GM23248 (cell line): ENCODE measurements at regions not wholly inside any gene's neighbourhood (a gene's known extent, or its start where the extent isn't known, plus 50 kb on each side); places are given as distances from the start of the nearest gene placed in this dataset.

ENCODE experiments used
- DNase-seq: peaks from one replicate; pipeline ENCODE4 v3.0.0-alpha.2; 2015
- H2AFZ ChIP-seq: fragments of 200-600 bp; sonication (generic); 2 replicates; pipeline ENCODE4 v1.6.1; 2016; ENCODE audit warnings: antibody characterized with exemption
- H3F3A ChIP-seq: fragments of 200-600 bp; sonication (generic); 2 replicates; pipeline ENCODE4 v1.6.1; 2016; ENCODE audit warnings: mild to moderate bottlenecking, antibody characterized with exemption, mixed run types; ENCODE audit not compliant: insufficient read depth
- H3K27ac ChIP-seq: fragments of 200-600 bp; sonication (generic); 2 replicates; pipeline ENCODE4 v1.5.1; 2016; ENCODE audit warnings: mild to moderate bottlenecking
- H3K27me3 ChIP-seq: fragments of 200-600 bp; sonication (generic); replicated peaks from 2 replicates; pipeline ENCODE4 v1.6.1; 2016; ENCODE audit warnings: mild to moderate bottlenecking; ENCODE audit not compliant: insufficient read depth
- H3K36me3 ChIP-seq: fragments of 200-600 bp; sonication (generic); 2 replicates; pipeline ENCODE4 v1.6.1; 2016; ENCODE audit warnings: low read depth, mild to moderate bottlenecking
- H3K4me1 ChIP-seq: fragments of 200-600 bp; sonication (generic); 2 replicates; pipeline ENCODE4 v1.6.1; 2016; ENCODE audit warnings: mild to moderate bottlenecking; ENCODE audit not compliant: insufficient read depth
- H3K4me2 ChIP-seq: fragments of 200-600 bp; sonication (generic); one replicate; pipeline ENCODE4 v1.6.1; 2016; ENCODE audit warnings: mild to moderate bottlenecking; ENCODE audit not compliant: unreplicated experiment
- H3K4me3 ChIP-seq: fragments of 200-600 bp; sonication (generic); 2 replicates; pipeline ENCODE4 v1.5.1; 2016; ENCODE audit warnings: mild to moderate bottlenecking
- H3K79me2 ChIP-seq: fragments of 200-600 bp; sonication (generic); 2 replicates; pipeline ENCODE4 v1.6.1; 2016; ENCODE audit warnings: mild to moderate bottlenecking; ENCODE audit not compliant: insufficient read depth
- H3K9ac ChIP-seq: fragments of 200-600 bp; sonication (generic); 2 replicates; pipeline ENCODE4 v1.6.1; 2016; ENCODE audit warnings: mild to moderate bottlenecking
- H3K9me2 ChIP-seq: fragments of 200-600 bp; sonication (generic); 2 replicates; pipeline ENCODE4 v1.6.1; 2016; ENCODE audit warnings: mixed run types, mild to moderate bottlenecking, moderate library complexity; ENCODE audit not compliant: insufficient read depth
- H3K9me3 ChIP-seq: fragments of 200-600 bp; sonication (generic); one replicate; pipeline ENCODE4 v1.6.1; 2017; ENCODE audit warnings: low read depth
- H4K20me1 ChIP-seq: fragments of 200-600 bp; sonication (generic); 2 replicates; pipeline ENCODE4 v1.6.0; 2016; ENCODE audit not compliant: insufficient read depth
- EZH2 ChIP-seq: fragments of 200-600 bp; sonication (generic); IDR thresholded peaks from 2 replicates; pipeline ENCODE4 v1.6.1; 2018; ENCODE audit warnings: antibody characterized with exemption, mild to moderate bottlenecking; ENCODE audit not compliant: insufficient read depth, poor library complexity, severe bottlenecking
- EZH2phosphoT487 ChIP-seq: fragments of 200-600 bp; sonication (generic); IDR thresholded peaks from 2 replicates; pipeline ENCODE4 v1.6.1; 2018; ENCODE audit warnings: antibody characterized with exemption, moderate library complexity, mild to moderate bottlenecking, low read depth; ENCODE audit not compliant: insufficient read depth
- WGBS, 2 experiments: methylation state at CpG; one replicate each; pipeline ENCODE4 v1.1.6; 2015 to 2017; ENCODE audit warnings: low lambda C conversion rate in 2 of 2, low coverage in 1 of 2; ENCODE audit errors: missing lambda C conversion rate in 2 of 2; 5-methylcytosine and 5-hydroxymethylcytosine counted together
- in situ Hi-C: fragments of 300-500 bp; cut with MboI; formaldehyde crosslinking; loops from 2 replicates; pipeline ENCODE4 v1.15.0; 2020

DNA sequence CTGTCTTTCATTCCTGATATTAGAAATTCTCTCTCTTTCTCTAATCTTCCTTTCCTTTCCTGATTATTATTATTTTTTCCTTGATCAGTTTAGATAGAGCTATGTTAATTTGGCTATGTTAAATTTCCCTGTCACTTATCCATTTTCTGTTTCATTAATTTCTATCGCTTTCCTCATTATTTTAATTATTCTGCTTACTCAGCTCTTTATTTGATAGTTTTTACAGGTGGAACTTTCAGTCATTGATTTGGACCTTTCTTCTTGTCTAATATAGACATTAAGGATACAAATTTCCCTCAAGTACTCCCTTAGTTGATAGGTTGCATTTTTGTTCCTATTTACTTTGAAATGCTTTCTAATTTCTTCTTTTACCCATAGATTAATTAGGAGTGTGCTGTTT lies 442.3 kb downstream of the CDH26 start:
- no peaks in the 10 kb centered on the region for H3K27me3 ChIP-seq
- no peaks in the 10 kb centered on the region for H3K79me2 ChIP-seq
- no peaks in the 10 kb centered on the region for H3K4me1 ChIP-seq
- no peak overlapping the region for H3K4me2 ChIP-seq
- no peak overlapping the region for H3K9ac ChIP-seq
- TF ChIP-seq EZH2 (no peak), EZH2phosphoT487 (no peak)
- no peaks in the 10 kb centered on the region for H3K9me3 ChIP-seq
- DNase-seq, result no peak
- no peak overlapping the region for H3K4me3 ChIP-seq
- 53 to 78% methylated on average over 1 of the region's 1 CpG for WGBS, 2 experiments
- in situ Hi-C loops, result no loop called here
- no peak overlapping the region for H2AFZ ChIP-seq
- no peak overlapping the region for H3K27ac ChIP-seq
- H3K9me2 ChIP-seq, result no peaks in the 10 kb centered on the region
- H3K36me3 ChIP-seq, result no peaks in the 10 kb centered on the region
- H3F3A ChIP-seq, result no peaks in the 10 kb centered on the region
- H4K20me1 ChIP-seq, result no peaks in the 10 kb centered on the region

DNA sequence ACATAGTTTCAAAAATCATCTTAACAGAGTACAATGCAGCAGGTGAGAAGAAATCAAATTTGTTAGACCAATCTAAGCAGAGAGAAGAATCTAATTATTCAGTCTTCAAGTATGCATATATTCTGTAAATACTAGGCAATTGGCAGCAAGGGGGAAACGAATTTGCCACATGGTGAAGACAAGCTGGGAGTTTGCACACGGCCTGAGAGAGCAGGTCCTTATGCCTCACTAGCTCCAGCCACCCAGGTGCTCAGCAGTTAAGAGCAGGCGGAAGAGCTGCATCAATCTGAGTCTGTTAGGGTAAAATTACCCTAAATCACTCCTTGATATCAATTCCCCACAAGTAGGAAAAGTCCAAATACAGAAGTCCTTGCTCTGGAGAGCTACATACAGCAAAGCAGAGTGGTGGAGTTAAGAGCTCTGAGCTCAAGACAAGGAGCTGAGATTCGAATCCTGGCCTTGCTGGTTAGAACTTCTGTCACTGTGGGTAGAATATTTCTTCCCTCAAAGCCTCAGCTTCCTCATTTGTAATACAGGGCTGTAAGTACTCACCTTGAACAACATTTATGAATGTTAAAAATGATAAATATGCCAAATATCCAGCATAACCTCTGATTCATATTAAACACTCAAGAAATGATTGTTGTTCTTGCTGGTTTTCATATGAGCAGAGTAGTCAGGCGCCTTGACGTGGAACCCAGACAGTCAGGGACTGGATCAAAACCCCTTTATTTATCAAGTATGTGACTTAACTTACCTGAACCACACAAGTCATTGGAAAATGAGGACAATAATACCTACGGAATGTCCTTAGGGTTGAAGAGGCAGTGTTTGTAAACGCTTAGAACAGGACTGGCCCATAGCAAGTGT lies 444.2 kb downstream of the CDH26 start:
- no peaks in the 10 kb centered on the region for H3K36me3 ChIP-seq
- H4K20me1 ChIP-seq, result no peaks in the 10 kb centered on the region
- no peaks in the 10 kb centered on the region for H3K4me1 ChIP-seq
- DNase-seq, result no peak
- H3K9me3 ChIP-seq, result no peaks in the 10 kb centered on the region
- no peak overlapping the region for H3K4me3 ChIP-seq
- no peak overlapping the region for H3K27ac ChIP-seq
- no peak overlapping the region for H3K4me2 ChIP-seq
- in situ Hi-C loops, result no loop called here
- WGBS, 2 experiments, result 31 to 33% methylated on average over 8 of the region's 8 CpGs
- TF ChIP-seq EZH2, result no peak
- no peak for TF ChIP-seq EZH2phosphoT487
- no peaks in the 10 kb centered on the region for H3K79me2 ChIP-seq
- H3K9ac ChIP-seq, result no peak overlapping the region
- H3K27me3 ChIP-seq, result no peaks in the 10 kb centered on the region
- H3F3A ChIP-seq, result no peaks in the 10 kb centered on the region
- no peaks in the 10 kb centered on the region for H3K9me2 ChIP-seq
- no peak overlapping the region for H2AFZ ChIP-seq

GRCh38 chr20:60403105-60403741 lies 445.0 kb downstream of the CDH26 start:
- Histone ChIP-seq H3K4me2 (no peak overlapping the region), H3K4me3 (no peak overlapping the region), H3K27me3 (no peaks in the 10 kb centered on the region), H3K9me2 (no peaks in the 10 kb centered on the region), H3K79me2 (no peaks in the 10 kb centered on the region), H3K4me1 (no peaks in the 10 kb centered on the region), H2AFZ (no peak overlapping the region), H3K27ac (no peak overlapping the region), H3K9me3 (no peaks in the 10 kb centered on the region), H4K20me1 (no peaks in the 10 kb centered on the region), H3F3A (no peaks in the 10 kb centered on the region), H3K9ac (no peak overlapping the region), H3K36me3 (no peaks in the 10 kb centered on the region)
- in situ Hi-C loops, result no loop called here
- DNase-seq, result no peak
- no peak for TF ChIP-seq EZH2phosphoT487
- no peak for TF ChIP-seq EZH2
- WGBS, 2 experiments, result 33% methylated on average over 8 of the region's 8 CpGs

GRCh38 chr20:60407011-60407771 lies 449.0 kb downstream of the CDH26 start:
- no peak for TF ChIP-seq EZH2phosphoT487
- H3K27me3 ChIP-seq, result no peaks in the 10 kb centered on the region
- no peaks in the 10 kb centered on the region for H3K9me2 ChIP-seq
- no peaks in the 10 kb centered on the region for H3K4me1 ChIP-seq
- H2AFZ ChIP-seq, result no peak overlapping the region
- H3F3A ChIP-seq, result no peaks in the 10 kb centered on the region
- no peaks in the 10 kb centered on the region for H3K36me3 ChIP-seq
- no peaks in the 10 kb centered on the region for H3K9me3 ChIP-seq
- no peaks in the 10 kb centered on the region for H3K79me2 ChIP-seq
- no peak overlapping the region for H3K9ac ChIP-seq
- no peak overlapping the region for H3K4me3 ChIP-seq
- WGBS, 2 experiments, result 35 to 37% methylated on average over 10 of the region's 10 CpGs
- H3K27ac ChIP-seq, result no peak overlapping the region
- in situ Hi-C loops, result no loop called here
- DNase-seq, result no peak
- no peak overlapping the region for H3K4me2 ChIP-seq
- H4K20me1 ChIP-seq, result no peaks in the 10 kb centered on the region
